ENCODE measurements at regions not wholly inside any gene's neighbourhood (a gene's known extent, or its start where the extent isn't known, plus 50 kb on each side); places are given as distances from the start of the nearest gene placed in this dataset.

DNA sequence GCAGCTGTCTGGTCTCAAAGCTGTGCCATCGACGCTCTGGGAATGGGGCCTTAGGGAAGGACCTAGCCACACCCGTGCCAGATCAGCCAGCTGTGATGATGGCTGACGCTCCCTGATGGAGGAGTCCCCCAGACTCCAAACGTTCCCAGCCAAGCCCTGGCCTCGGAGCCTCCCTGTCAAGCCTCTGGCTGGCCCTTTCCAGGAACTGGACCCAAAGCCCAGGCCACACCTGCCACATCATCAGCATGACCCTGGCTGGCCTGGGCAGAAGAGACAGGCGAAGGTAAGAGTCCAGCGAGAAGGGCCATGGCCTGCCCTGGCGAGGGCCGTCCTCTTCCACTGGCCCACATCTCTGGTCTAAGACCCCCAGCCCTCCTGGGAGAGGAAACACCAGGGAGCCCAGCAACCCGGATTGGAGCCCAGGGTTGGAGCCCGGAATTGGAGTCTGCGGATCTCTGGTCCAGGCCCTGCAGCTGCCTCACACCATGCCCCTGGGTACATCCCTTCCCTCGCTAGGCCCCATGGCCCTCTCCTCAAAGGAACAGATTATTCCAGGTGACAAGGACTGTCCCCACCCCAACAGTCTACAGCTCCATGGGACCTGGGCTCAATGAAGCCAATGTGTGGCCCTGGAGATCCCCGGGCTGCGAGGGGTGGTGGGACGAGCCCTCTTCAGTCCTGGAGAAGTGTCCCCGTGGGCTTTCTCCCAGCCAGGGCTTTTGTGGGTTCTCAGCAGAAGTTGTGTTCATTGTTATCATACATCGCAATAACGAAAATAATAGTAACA is 105.1 kb upstream of the TNRC6C start:
- no peak for DNase-seq (ENCODE audit: low read depth)
- TF ChIP-seq, protein P1, sequence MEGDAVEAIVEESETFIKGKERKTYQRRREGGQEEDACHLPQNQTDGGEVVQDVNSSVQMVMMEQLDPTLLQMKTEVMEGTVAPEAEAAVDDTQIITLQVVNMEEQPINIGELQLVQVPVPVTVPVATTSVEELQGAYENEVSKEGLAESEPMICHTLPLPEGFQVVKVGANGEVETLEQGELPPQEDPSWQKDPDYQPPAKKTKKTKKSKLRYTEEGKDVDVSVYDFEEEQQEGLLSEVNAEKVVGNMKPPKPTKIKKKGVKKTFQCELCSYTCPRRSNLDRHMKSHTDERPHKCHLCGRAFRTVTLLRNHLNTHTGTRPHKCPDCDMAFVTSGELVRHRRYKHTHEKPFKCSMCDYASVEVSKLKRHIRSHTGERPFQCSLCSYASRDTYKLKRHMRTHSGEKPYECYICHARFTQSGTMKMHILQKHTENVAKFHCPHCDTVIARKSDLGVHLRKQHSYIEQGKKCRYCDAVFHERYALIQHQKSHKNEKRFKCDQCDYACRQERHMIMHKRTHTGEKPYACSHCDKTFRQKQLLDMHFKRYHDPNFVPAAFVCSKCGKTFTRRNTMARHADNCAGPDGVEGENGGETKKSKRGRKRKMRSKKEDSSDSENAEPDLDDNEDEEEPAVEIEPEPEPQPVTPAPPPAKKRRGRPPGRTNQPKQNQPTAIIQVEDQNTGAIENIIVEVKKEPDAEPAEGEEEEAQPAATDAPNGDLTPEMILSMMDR (conservative IDR thresholded peaks at IDR 0.05; ENCODE audit: low read depth, low read length) = no peak
- H3K4me3 ChIP-seq (ENCODE audit: low read depth, low read length) = no peak overlapping the region

DNA sequence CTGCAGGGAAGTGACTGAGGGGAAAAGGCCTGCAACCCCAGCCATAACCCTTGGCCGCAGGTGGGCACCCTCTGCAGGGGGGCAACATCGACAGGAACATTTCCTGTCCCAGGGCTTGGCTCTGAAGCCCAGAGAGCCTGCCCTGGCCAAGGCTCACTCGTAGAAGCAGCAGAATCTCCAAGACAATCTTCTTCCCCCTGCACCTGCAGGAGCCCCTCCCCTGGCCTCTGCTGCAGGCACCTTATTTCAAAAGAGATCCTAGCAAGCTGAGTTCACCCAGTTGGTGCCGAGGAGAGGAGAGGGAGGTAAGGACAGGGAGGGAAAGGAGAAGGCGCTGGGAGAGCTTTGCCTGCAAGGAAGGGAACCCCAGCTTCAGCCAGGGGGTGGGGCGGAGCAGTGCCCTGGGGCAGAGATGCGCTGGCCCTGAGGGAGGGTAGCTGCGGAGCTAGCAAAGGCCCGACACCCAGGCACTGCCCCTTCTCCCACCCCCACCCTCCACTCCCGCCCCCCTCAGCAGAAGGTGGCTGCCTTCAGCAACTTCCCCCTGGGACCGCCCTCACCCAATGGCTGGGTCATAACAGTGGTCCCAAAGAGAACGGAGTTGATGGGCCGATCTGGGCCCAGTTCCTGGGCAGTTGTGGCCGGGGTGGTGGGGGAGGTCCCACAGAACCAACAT is 104.3 kb upstream of the TNRC6C start:
- H3K4me3 ChIP-seq (ENCODE audit: low read depth, low read length) = no peak overlapping the region
- TF ChIP-seq, protein P1 (conservative IDR thresholded peaks at IDR 0.05; ENCODE audit: low read depth, low read length) = no peak
- DNase-seq (ENCODE audit: low read depth) = no peak

DNA sequence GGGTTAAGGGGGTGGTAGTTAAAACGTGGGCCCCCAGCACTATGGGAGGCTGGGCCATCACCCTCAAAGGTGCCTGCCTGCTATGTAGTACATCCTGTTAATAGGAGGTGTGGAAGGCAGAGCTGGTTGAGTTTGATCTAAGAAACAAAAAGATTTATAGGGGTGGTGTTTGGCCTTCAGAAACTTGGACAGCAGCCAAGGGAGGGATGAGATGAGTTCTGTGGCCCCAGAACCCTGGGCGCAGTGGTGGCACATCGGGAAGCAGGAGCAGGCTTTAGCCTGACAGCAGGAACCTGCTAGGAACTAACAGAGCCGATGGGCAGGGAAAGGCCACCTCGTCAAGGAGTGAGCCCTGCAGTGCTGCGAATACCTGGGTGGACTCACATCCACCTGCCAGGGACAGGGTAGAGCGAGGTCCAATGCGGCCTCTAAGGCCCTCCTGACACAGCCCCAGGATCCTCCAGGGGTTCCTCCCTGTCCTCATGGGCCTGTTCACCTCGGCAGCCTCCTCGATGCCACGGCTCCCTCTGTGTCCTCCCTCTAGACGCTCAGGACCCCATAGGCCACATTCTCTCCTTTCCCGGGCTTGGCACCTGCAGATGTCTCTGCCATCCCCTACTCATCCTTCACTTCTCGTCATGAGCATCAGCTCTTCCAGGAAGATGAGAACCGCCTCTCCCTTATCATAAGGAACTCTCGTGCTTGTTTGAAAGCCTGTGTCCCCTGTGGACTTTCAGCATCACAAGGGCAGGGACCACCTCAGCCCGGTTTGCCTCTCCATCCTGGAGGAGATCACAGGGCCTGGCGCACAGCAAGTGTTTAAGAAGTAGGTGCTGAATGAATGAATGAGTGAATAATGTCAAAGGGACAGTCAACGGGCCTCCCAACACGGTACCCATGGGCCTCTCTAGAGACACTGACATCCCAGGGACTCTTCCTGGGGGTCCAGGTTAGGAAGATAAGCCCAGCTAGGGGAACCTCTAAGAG is 103.5 kb upstream of the TNRC6C start:
- H3K4me3 ChIP-seq (ENCODE audit: low read depth, low read length) = no peak overlapping the region
- TF ChIP-seq, protein P1 (conservative IDR thresholded peaks at IDR 0.05; ENCODE audit: low read depth, low read length) = no peak
- DNase-seq (ENCODE audit: low read depth) = no peak

DNA sequence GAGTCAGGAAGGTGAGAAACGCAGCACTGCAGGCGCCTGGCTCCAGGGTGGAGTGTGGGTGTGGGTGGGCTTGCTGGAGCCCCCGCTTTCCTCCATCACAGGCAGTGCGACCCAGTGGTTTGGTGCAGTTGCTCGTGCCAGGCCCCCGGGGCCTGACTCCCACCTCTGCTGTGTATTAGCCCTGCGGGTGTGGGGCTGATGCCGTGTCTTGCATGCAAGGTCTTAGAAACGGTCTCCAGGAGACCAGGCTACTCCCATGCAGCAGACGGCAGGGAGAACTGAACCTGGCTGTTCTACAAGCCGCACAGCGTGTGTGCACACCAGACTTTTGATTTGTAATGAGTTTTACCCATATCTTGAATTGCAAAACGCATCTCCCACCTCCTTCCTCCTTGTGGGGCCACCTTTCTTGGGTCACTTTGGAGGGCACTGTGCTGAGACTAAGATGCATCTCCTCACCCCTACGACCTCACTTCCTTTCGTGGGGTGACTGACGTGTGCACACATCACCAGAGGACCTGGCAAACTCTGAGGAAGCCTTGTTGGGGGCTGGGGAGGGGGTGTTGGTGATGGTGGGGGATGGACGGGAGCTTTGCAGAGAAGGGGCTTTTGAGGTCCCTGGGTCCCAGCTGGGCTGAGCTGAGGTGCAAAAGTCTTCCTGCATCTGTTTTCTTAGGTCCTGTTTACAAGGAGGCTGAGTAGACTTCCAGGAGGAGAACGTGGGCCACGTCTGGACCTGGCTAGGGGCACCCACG is 101.8 kb upstream of the TNRC6C start:
- H3K4me3 ChIP-seq (ENCODE audit: low read depth, low read length) = no peak overlapping the region
- DNase-seq (ENCODE audit: low read depth) = no peak
- TF ChIP-seq, protein P1 (conservative IDR thresholded peaks at IDR 0.05; ENCODE audit: low read depth, low read length) = no peak

DNA sequence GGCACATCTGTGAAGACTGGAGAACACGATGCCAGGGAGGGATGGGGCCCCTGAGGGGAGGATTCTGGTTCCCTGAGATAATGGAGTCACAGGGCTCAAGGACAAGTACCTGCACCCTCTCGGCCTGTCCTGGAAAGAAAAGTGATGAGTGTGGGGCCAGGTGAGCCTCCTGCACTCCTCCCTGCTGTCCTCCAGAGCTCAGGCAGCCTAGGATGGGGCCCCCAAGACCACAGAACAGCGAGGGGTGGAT is 101.3 kb upstream of the TNRC6C start:
- H3K4me3 ChIP-seq (ENCODE audit: low read depth, low read length) = no peak overlapping the region
- no peak for DNase-seq (ENCODE audit: low read depth)
- TF ChIP-seq, protein P1 (conservative IDR thresholded peaks at IDR 0.05; ENCODE audit: low read depth, low read length) = no peak

DNA sequence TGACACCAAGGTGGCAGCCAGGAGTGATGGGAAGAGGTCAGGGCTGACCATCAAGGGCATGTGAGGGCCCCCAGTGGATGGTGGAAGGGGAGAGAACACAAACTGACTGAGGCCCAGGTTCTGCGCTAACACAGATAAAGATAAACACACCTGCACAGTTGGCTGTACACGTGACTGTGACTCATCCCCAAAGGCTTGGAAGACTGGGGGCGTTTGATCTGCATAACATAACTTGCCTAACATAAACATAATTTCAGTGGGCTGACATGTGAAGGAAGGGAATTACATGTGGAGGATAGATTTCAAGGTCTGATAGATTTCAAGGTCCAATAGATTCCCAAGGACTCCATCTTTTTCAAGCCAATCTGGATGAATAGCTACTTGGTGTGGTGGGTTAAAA is 100.9 kb upstream of the TNRC6C start:
- no peak overlapping the region for H3K4me3 ChIP-seq (ENCODE audit: low read depth, low read length)
- TF ChIP-seq, protein P1 (conservative IDR thresholded peaks at IDR 0.05; ENCODE audit: low read depth, low read length) = no peak
- DNase-seq (ENCODE audit: low read depth) = no peak
